Glutamatergic neuron (in vitro differentiated cells): ENCODE measurements at regions not wholly inside any gene's neighbourhood (a gene's known extent, or its start where the extent isn't known, plus 50 kb on each side); places are given as distances from the start of the nearest gene placed in this dataset.
"Not testable (repeated sequence)": the region's sequence is repeated elsewhere in the genome, so short reads cannot be mapped to it uniquely, and the experiment has no call there.

Experiments
- DNase-seq: peaks from one replicate; pipeline ENCODE4 v3.0.0; 2022
- H3K27ac Mint-ChIP-seq: one replicate; pipeline ENCODE4 v1.8.0; 2020; ENCODE audit warnings: mild to moderate bottlenecking, mixed read lengths, inconsistent platforms; ENCODE audit not compliant: unreplicated experiment
- H3K27me3 Mint-ChIP-seq: one replicate; pipeline ENCODE4 v1.8.0; 2020; ENCODE audit warnings: mild to moderate bottlenecking, moderate library complexity, mixed read lengths, inconsistent platforms; ENCODE audit not compliant: unreplicated experiment
- H3K36me3 Mint-ChIP-seq: one replicate; pipeline ENCODE4 v1.8.0; 2020; ENCODE audit warnings: mild to moderate bottlenecking, mixed read lengths, inconsistent platforms; ENCODE audit not compliant: unreplicated experiment
- H3K4me1 Mint-ChIP-seq: one replicate; pipeline ENCODE4 v1.8.0; 2020; ENCODE audit warnings: mild to moderate bottlenecking, low read depth, mixed read lengths, inconsistent platforms; ENCODE audit not compliant: unreplicated experiment
- H3K4me3 Mint-ChIP-seq: one replicate; pipeline ENCODE4 v1.8.0; 2020; ENCODE audit warnings: mild to moderate bottlenecking, mixed read lengths, inconsistent platforms; ENCODE audit not compliant: unreplicated experiment
- H3K9me3 Mint-ChIP-seq: one replicate; pipeline ENCODE4 v1.8.0; 2020; ENCODE audit warnings: mild to moderate bottlenecking, moderate library complexity, mixed read lengths, inconsistent platforms; ENCODE audit not compliant: unreplicated experiment
- CTCF ChIP-seq: fragments of 200-600 bp; sonication (generic); IDR thresholded peaks from one replicate; pipeline ENCODE4 v1.5.0; 2021; ENCODE audit not compliant: partially characterized antibody, unreplicated experiment

GRCh38 chr16:87046235-87046634, 271.0 kb downstream of the C16orf95 start:
- no peak for TF ChIP-seq CTCF
- no peak overlapping the region for H3K4me3 Mint-ChIP-seq
- no peak overlapping the region for H3K27ac Mint-ChIP-seq
- H3K4me1 Mint-ChIP-seq: peaks cover 24% of the 10 kb centered on the region
- H3K9me3 Mint-ChIP-seq: peaks cover 5% of the 10 kb centered on the region
- DNase-seq: no peak
- no peaks in the 10 kb centered on the region for H3K36me3 Mint-ChIP-seq
- peaks cover 11% of the 10 kb centered on the region for H3K27me3 Mint-ChIP-seq

GRCh38 chr16:87047221-87048037, 269.8 kb downstream of the C16orf95 start:
- H3K27ac Mint-ChIP-seq: no peak overlapping the region

GRCh38 chr16:87048038-87048729, 269.0 kb downstream of the C16orf95 start:
- H3K27me3 Mint-ChIP-seq: peaks cover 11% of the 10 kb centered on the region
- DNase-seq: no peak
- H3K9me3 Mint-ChIP-seq: peaks cover 11% of the 10 kb centered on the region
- H3K4me1 Mint-ChIP-seq: peaks cover 31% of the 10 kb centered on the region
- H3K4me3 Mint-ChIP-seq: no peak overlapping the region
- no peak overlapping the region for H3K27ac Mint-ChIP-seq
- TF ChIP-seq CTCF: no peak
- no peaks in the 10 kb centered on the region for H3K36me3 Mint-ChIP-seq

More at GRCh38 chr16:87047221-87048037, 269.8 kb downstream of the C16orf95 start:
- no peak overlapping the region for H3K4me3 Mint-ChIP-seq
- H3K9me3 Mint-ChIP-seq: peaks cover 8% of the 10 kb centered on the region
- TF ChIP-seq CTCF: no peak
- peaks cover 32% of the 10 kb centered on the region for H3K4me1 Mint-ChIP-seq
- DNase-seq: no peak
- peaks cover 11% of the 10 kb centered on the region for H3K27me3 Mint-ChIP-seq
- no peaks in the 10 kb centered on the region for H3K36me3 Mint-ChIP-seq

GRCh38 chr16:87048730-87049115, 268.5 kb downstream of the C16orf95 start:
- H3K27ac Mint-ChIP-seq: no peak overlapping the region
- H3K36me3 Mint-ChIP-seq: no peaks in the 10 kb centered on the region
- no peak overlapping the region for H3K4me3 Mint-ChIP-seq
- H3K4me1 Mint-ChIP-seq: peaks cover 28% of the 10 kb centered on the region
- H3K27me3 Mint-ChIP-seq: peaks cover 11% of the 10 kb centered on the region
- TF ChIP-seq CTCF: no peak
- H3K9me3 Mint-ChIP-seq: peaks cover 11% of the 10 kb centered on the region
- DNase-seq: no peak

- peaks cover 28% of the 10 kb centered on the region for H3K4me1 Mint-ChIP-seq
- H3K27ac Mint-ChIP-seq, DNase-seq, H3K36me3 Mint-ChIP-seq, H3K4me3 Mint-ChIP-seq: not testable (repeated sequence)
- peaks cover 11% of the 10 kb centered on the region for H3K27me3 Mint-ChIP-seq
- peaks cover 12% of the 10 kb centered on the region for H3K9me3 Mint-ChIP-seq
Observed at GRCh38 chr16:87049216-87049615, 268.0 kb downstream of the C16orf95 start.
